ENCODE measurements at regions not wholly inside any gene's neighbourhood (a gene's known extent, or its start where the extent isn't known, plus 50 kb on each side); places are given as distances from the start of the nearest gene placed in this dataset.
A peak's percentile ranks its signal among the peaks of the same experiment; 100 is the strongest.

DNA sequence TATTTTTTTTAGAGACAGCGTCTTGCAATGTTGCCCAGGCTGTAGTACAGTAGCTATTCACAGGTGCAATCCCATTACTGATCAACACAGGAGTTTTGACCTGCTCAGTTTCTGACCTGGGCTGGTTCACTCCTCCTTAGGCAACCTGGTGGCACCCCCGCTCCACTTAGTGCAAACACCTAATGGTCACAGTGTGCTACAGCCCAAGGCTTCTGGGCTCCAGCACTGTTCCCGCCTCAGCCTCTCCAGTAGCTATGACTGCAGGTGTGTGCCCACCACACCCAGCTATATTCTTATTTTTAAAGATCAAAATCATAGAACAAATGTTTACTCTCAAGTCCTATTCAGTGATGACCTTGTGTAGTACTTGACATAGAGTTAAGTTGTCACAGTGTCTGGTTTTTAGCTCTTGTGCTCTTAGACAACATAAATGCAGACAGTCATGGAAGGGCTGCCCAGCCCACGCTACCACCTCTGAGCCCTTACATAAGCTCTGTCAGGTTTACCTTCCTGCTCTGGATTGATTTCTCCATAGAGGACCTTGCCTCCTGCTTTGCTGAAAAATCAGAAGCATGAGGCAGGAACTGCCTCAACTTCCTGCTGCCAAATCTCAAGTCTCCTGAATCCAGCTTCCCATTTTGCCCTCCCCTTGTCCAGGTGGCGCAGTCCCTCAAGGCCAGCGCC is 82.2 kb upstream of the SLC1A4 start:
- Histone ChIP-seq H3K36me3 (ENCODE audit: control insufficient read depth in 2 of 4, insufficient read depth in 4 of 4, low read length in 3 of 4) (no peaks in the 10 kb centered on the region; a peak in 1 of 8 replicates), H3K4me3 (ENCODE audit: extremely low read depth in 1 of 4, insufficient read depth in 2 of 4, low read depth in 3 of 4, low read length in 4 of 4) (no peak overlapping the region), H2BK12ac (ENCODE audit: low read depth, low read length) (no peak overlapping the region), H3K18ac (ENCODE audit: extremely low read depth, low read length) (no peak overlapping the region), H3K79me1 (ENCODE audit: low read depth, low read length) (no peaks in the 10 kb centered on the region), H2BK15ac (ENCODE audit: low read length) (no peak overlapping the region), H3K27me3 (replicated peaks in 1 of 4; ENCODE audit: control insufficient read depth in 3 of 4, extremely low read depth in 1 of 4, insufficient read depth in 3 of 4, low read length in 3 of 4) (no peaks in the 10 kb centered on the region; a peak in 1 of 7 replicates), H3K23me2 (ENCODE audit: low read depth, low read length) (no peaks in the 10 kb centered on the region), H2BK120ac (replicated peaks; ENCODE audit: low read depth, low read length) (no peak overlapping the region), H3K27ac (ENCODE audit: low read depth, low read length) (no peak overlapping the region), H3K23ac (ENCODE audit: insufficient read length) (no peak overlapping the region), H3K14ac (ENCODE audit: insufficient read length) (no peak overlapping the region), H4K8ac (ENCODE audit: extremely low read depth, insufficient read depth, low read length) (no peak overlapping the region), H3K56ac (replicated peaks; ENCODE audit: insufficient read length, low read depth, low read length) (no peak overlapping the region), H3K9ac (replicated peaks in 1 of 4; ENCODE audit: extremely low read depth in 1 of 4, low read depth in 3 of 4, low read length in 3 of 4) (no peak overlapping the region), H2BK5ac (ENCODE audit: low read depth, low read length) (no peak overlapping the region), H4K91ac (replicated peaks; ENCODE audit: insufficient read length, low read length) (no peak overlapping the region), H3K4me2 (ENCODE audit: insufficient read depth in 1 of 2, low read depth in 2 of 2, low read length in 2 of 2) (no peak overlapping the region), H3K4ac (replicated peaks; ENCODE audit: insufficient read length, low read depth, low read length) (no peak overlapping the region), H2AFZ (ENCODE audit: low read length) (no peak overlapping the region), H2AK5ac (ENCODE audit: low read depth, low read length) (no peak overlapping the region), H4K20me1 (replicated peaks in 1 of 2; ENCODE audit: control insufficient read depth in 1 of 2, insufficient read depth in 2 of 2, low read length in 2 of 2) (no peaks in the 10 kb centered on the region), H3K79me2 (ENCODE audit: control insufficient read depth in 1 of 2, insufficient read depth in 2 of 2, low read length in 2 of 2) (no peaks in the 10 kb centered on the region), H4K5ac (ENCODE audit: insufficient read length, low read depth, low read length) (no peak overlapping the region), H3K9me3 (ENCODE audit: insufficient read depth in 2 of 2, low read depth in 1 of 2, low read length in 1 of 2) (no peaks in the 10 kb centered on the region), H3K4me1 (replicated peaks in 1 of 4; ENCODE audit: control insufficient read depth in 3 of 4, insufficient read depth in 4 of 4, low read length in 3 of 4) (peaks cover 0 to 5% (median 0%) of the 10 kb centered on the region in 4 experiments; a peak in 1 of 7 replicates), H2BK20ac (ENCODE audit: low read length) (no peak overlapping the region)
- TF ChIP-seq CREB1 (IDR thresholded peaks at IDR 0.05): no peak
- no peak for TF ChIP-seq CBX8 (IDR thresholded peaks at IDR 0.05; ENCODE audit: borderline replicate concordance, low read depth, low read length)
- TF ChIP-seq KDM1A (IDR thresholded peaks at IDR 0.05; ENCODE audit: borderline replicate concordance, low read length): no peak
- TF ChIP-seq SP2 (IDR thresholded peaks at IDR 0.05; ENCODE audit: low read length): no peak
- TF ChIP-seq RAD21 (IDR thresholded peaks at IDR 0.05 in 1 of 2, conservative IDR thresholded peaks at IDR 0.05 in 1 of 2; ENCODE audit: low read depth in 2 of 2, low read length in 2 of 2): 0 out of 4 replicates have a peak, but pooled peaks of 1 of the 2 experiments have one; percentile 1
- no peak for TF ChIP-seq POU5F1 (IDR thresholded peaks at IDR 0.05; ENCODE audit: low read depth, low read length)
- TF ChIP-seq ASH2L (IDR thresholded peaks at IDR 0.05; ENCODE audit: low read length): no peak
- TF ChIP-seq, protein P1, sequence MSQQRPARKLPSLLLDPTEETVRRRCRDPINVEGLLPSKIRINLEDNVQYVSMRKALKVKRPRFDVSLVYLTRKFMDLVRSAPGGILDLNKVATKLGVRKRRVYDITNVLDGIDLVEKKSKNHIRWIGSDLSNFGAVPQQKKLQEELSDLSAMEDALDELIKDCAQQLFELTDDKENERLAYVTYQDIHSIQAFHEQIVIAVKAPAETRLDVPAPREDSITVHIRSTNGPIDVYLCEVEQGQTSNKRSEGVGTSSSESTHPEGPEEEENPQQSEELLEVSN (IDR thresholded peaks at IDR 0.05): no peak
- DNase-seq (ENCODE audit: low read depth in 1 of 2, low spot score in 2 of 2): no peak
- FAIRE-seq: no peak
- ChIA-PET POLR2A (ENCODE audit: partially characterized antibody) (interaction anchor here (0.9 kb wide), 1 partner anchor 13 kb away, joined by 3 read pairs; no protein-coding TSS in a partner anchor), CTCF (ENCODE audit: partially characterized antibody) (interaction anchor here (1.0 to 7.3 kb wide), 8 partner anchors 10 to 57 kb away, joined by 3 to 64 read pairs (median 6); no protein-coding TSS in a partner anchor)
- 82% methylated on average over 6 of the region's 6 CpGs; no CpG with 5 or more reads in 1 of the 2 experiments for WGBS, 2 experiments (ENCODE audit: extremely low coverage in 1 of 2, insufficient coverage in 1 of 2, insufficient read length in 1 of 2, insufficient replicate concordance in 2 of 2, low coverage in 1 of 2, low lambda C conversion rate in 2 of 2, missing lambda C conversion rate in 1 of 2)

Measured in H1 (cell line).